Natural killer cell (primary cell): ENCODE measurements at regions not wholly inside any gene's neighbourhood (a gene's known extent, or its start where the extent isn't known, plus 50 kb on each side); places are given as distances from the start of the nearest gene placed in this dataset.

ENCODE experiments used
- ATAC-seq, 3 donors: fragments of 150-1000 bp in 2 of 3; fragments of 200-7000 bp in 1 of 3; cut with Tn5 transposase; 1 replicate in 1 of 3; 2 replicates in 2 of 3; pipeline ENCODE4 v1.10.0; 2021; ENCODE audit warnings: mild to moderate bottlenecking in 2 of 3, moderate library complexity in 2 of 3
- DNase-seq, 2 donors: peaks; one replicate each; pipeline versions ENCODE4 v3.0.0 to v3.0.0-alpha.2; 2013 to 2021; ENCODE audit warnings: mixed read lengths in 1 of 2
- H3K27ac ChIP-seq: one replicate; pipeline ENCODE4 v1.5.1; 2013; ENCODE audit warnings: mild to moderate bottlenecking, low read length
- H3K27me3 ChIP-seq: one replicate; pipeline ENCODE4 v1.6.1; 2013; ENCODE audit warnings: low read length; ENCODE audit not compliant: control insufficient read depth, insufficient read depth
- H3K36me3 ChIP-seq: one replicate; pipeline ENCODE4 v1.6.1; 2013; ENCODE audit warnings: low read length; ENCODE audit not compliant: control insufficient read depth, insufficient read depth
- H3K4me1 ChIP-seq: one replicate; pipeline ENCODE4 v1.6.1; 2013; ENCODE audit warnings: low read length; ENCODE audit not compliant: control insufficient read depth, insufficient read depth
- H3K4me3 ChIP-seq: one replicate; pipeline ENCODE4 v1.5.1; 2013; ENCODE audit warnings: low read length
- H3K9me3 ChIP-seq: one replicate; pipeline ENCODE4 v1.6.1; 2013; ENCODE audit warnings: low read length; ENCODE audit not compliant: control insufficient read depth, insufficient read depth
- H3K27ac Mint-ChIP-seq, 2 donors: one replicate each; pipeline ENCODE4 v1.8.0; 2022; ENCODE audit warnings: mild to moderate bottlenecking in 2 of 2, mixed read lengths in 2 of 2, moderate library complexity in 1 of 2
- H3K27me3 Mint-ChIP-seq, 2 donors: one replicate each; pipeline ENCODE4 v1.8.0; 2022; ENCODE audit warnings: low read depth in 2 of 2, mixed read lengths in 2 of 2
- H3K36me3 Mint-ChIP-seq: one replicate; pipeline ENCODE4 v1.8.0; 2022; ENCODE audit warnings: mixed read lengths
- H3K4me1 Mint-ChIP-seq, 2 donors: one replicate each; pipeline ENCODE4 v1.8.0; 2022; ENCODE audit warnings: mixed read lengths in 2 of 2
- H3K4me3 Mint-ChIP-seq: one replicate; pipeline ENCODE4 v1.8.0; 2022; ENCODE audit warnings: mild to moderate bottlenecking, moderate library complexity, mixed read lengths
- H3K9me3 Mint-ChIP-seq, 2 donors: one replicate each; pipeline ENCODE4 v1.8.0; 2022; ENCODE audit warnings: mixed read lengths in 2 of 2
- CTCF ChIP-seq: fragments of 200-600 bp; IDR thresholded peaks from one replicate; pipeline ENCODE4 v1.8.0; 2022; ENCODE audit warnings: antibody characterized with exemption
- WGBS: methylation state at CpG from one replicate; pipeline ENCODE4 v1.1.7; 2013; ENCODE audit warnings: missing lambda C conversion rate; ENCODE audit not compliant: insufficient coverage; 5-methylcytosine and 5-hydroxymethylcytosine counted together
- intact Hi-C: fragments of 100-400 bp; cut with micrococcal nuclease; formaldehyde crosslinking; loops from one replicate; pipeline ENCODE4 v1.14.2; 2022

GRCh38 chr13:64186503-64187250 is 2771.0 kb upstream of the PCDH20 start:
- Mint-ChIP-seq H3K36me3 (peaks cover 13% of the 10 kb centered on the region), H3K9me3 (peaks cover 19 to 21% of the 10 kb centered on the region in 2 donors), H3K27ac (no peak overlapping the region), H3K27me3 (no peaks in the 10 kb centered on the region), H3K4me3 (no peak overlapping the region), H3K4me1 (no peaks in the 10 kb centered on the region)
- WGBS = 85% methylated on average over 2 of the region's 2 CpGs
- H3K36me3 ChIP-seq = no peaks in the 10 kb centered on the region
- H3K4me1 ChIP-seq = no peaks in the 10 kb centered on the region
- no peak for TF ChIP-seq CTCF
- H3K27ac ChIP-seq = no peak overlapping the region
- H3K4me3 ChIP-seq = no peak overlapping the region
- no peak for DNase-seq
- intact Hi-C loops = no loop called here
- H3K9me3 ChIP-seq = no peaks in the 10 kb centered on the region
- H3K27me3 ChIP-seq = no peaks in the 10 kb centered on the region
- ATAC-seq = no peak

- Mint-ChIP-seq H3K4me1 (no peaks in the 10 kb centered on the region), H3K36me3 (peaks cover 13% of the 10 kb centered on the region), H3K9me3 (peaks cover 19 to 21% of the 10 kb centered on the region in 2 donors), H3K4me3 (no peak overlapping the region), H3K27ac (no peak overlapping the region), H3K27me3 (no peaks in the 10 kb centered on the region)
- Histone ChIP-seq H3K4me1 (no peaks in the 10 kb centered on the region), H3K27me3 (no peaks in the 10 kb centered on the region), H3K36me3 (no peaks in the 10 kb centered on the region), H3K9me3 (no peaks in the 10 kb centered on the region), H3K4me3 (no peak overlapping the region), H3K27ac (no peak overlapping the region)
- intact Hi-C loops = no loop called here
- DNase-seq (no peak), ATAC-seq (no peak)
- TF ChIP-seq CTCF = no peak
- WGBS = no CpG with 5 or more reads among the region's 1 CpG
Measured at GRCh38 chr13:64186071-64186470, 2770.4 kb upstream of the PCDH20 start.

- no peaks in the 10 kb centered on the region for H3K9me3 ChIP-seq
- no CpG with 5 or more reads among the region's 2 CpGs for WGBS
Measured at GRCh38 chr13:64180756-64181155, 2765.1 kb upstream of the PCDH20 start.

More at GRCh38 chr13:64180756-64181155, 2765.1 kb upstream of the PCDH20 start:
- Histone ChIP-seq H3K27ac (no peak overlapping the region), H3K27me3 (no peaks in the 10 kb centered on the region), H3K4me1 (no peaks in the 10 kb centered on the region), H3K36me3 (no peaks in the 10 kb centered on the region), H3K4me3 (no peak overlapping the region)
- peaks cover 13 to 17% of the 10 kb centered on the region in 2 donors for H3K9me3 Mint-ChIP-seq
- H3K4me1 Mint-ChIP-seq = no peaks in the 10 kb centered on the region
- no peaks in the 10 kb centered on the region for H3K27me3 Mint-ChIP-seq
- DNase-seq (no peak), ATAC-seq (no peak)
- H3K36me3 Mint-ChIP-seq = peaks cover 5% of the 10 kb centered on the region
- intact Hi-C loops = no loop called here
- no peak overlapping the region for H3K27ac Mint-ChIP-seq
- no peak overlapping the region for H3K4me3 Mint-ChIP-seq
- TF ChIP-seq CTCF = no peak
